ENCODE measurements at regions not wholly inside any gene's neighbourhood (a gene's known extent, or its start where the extent isn't known, plus 50 kb on each side); places are given as distances from the start of the nearest gene placed in this dataset.

DNA sequence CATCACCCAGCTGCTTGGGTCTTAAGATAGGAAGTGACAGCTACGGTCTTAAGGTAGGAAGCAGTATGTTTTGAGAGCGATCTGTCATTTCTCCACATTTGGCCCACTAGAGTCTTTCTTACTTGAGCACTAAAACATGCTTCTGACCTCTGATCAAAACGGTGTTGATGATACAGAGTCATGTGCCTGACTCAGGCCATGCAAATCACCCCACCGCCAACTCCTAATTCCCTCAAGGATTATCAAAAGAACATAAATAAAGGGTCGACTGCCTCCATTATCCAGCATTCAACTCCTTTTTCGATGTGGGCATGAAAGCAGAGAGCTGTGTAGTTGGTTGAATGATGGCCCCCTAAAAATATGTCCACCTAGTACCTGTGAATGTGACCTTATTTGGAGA is 201.7 kb upstream of the PROK2 start:
- TF ChIP-seq POLR2A (IDR thresholded peaks at IDR 0.05; ENCODE audit: low read depth, low read length) (no peak), POLR2AphosphoS5 (IDR thresholded peaks at IDR 0.05; ENCODE audit: low read depth, low read length) (no peak), POU2F2 (IDR thresholded peaks at IDR 0.05; ENCODE audit: low read depth, low read length) (no peak), TAF1 (IDR thresholded peaks at IDR 0.05; ENCODE audit: low read depth, low read length) (no peak)

All from GM12891 (cell line).